ENCODE measurements at regions not wholly inside any gene's neighbourhood (a gene's known extent, or its start where the extent isn't known, plus 50 kb on each side); places are given as distances from the start of the nearest gene placed in this dataset.

DNA sequence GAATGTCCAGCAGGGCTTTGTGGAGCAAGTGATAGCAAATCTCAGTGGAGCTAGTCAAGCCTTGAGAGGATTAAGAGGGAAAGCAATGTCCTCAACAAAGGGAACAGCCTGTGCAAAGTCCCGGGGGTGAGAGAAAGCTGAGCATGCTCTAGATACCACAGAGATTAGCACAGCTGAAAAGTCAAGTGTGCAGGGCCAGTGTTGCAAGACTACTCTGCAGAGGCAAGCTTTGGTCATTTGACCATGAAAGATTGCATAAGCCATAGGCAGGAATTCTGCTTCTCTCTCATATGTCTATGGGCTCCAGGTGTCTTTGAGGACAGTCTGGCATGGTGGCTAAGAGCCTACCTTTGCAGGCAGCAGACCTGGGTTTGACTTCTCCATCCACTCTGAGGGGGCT, 181.0 kb upstream of the JUN start:
- Histone ChIP-seq H2BK120ac (ENCODE audit: insufficient read depth, low read length, poor library complexity) (no peak overlapping the region), H3K18ac (ENCODE audit: low read length) (no peak overlapping the region), H3K27me3 (ENCODE audit: insufficient read depth, low read length) (no peaks in the 10 kb centered on the region), H2BK12ac (ENCODE audit: low read length) (no peak overlapping the region), H3K9me3 (ENCODE audit: insufficient read depth, low read depth, low read length) (no peaks in the 10 kb centered on the region), H3K27ac (ENCODE audit: low read depth, low read length) (no peak overlapping the region), H3K4me3 (ENCODE audit: low read depth, low read length) (no peak overlapping the region), H2AK5ac (ENCODE audit: low read length) (no peak overlapping the region), H3K4me2 (ENCODE audit: low read length) (no peak overlapping the region), H3K9ac (ENCODE audit: low read length) (no peak overlapping the region), H3K79me2 (ENCODE audit: control insufficient read depth, insufficient read depth, low read length, poor library complexity) (no peaks in the 10 kb centered on the region), H3K4ac (ENCODE audit: low read depth, low read length) (no peak overlapping the region), H3K14ac (ENCODE audit: low read length) (no peak overlapping the region), H4K91ac (ENCODE audit: low read depth, low read length) (no peak overlapping the region), H4K12ac (ENCODE audit: low read depth, low read length) (no peak overlapping the region), H3K79me1 (ENCODE audit: low read length) (no peaks in the 10 kb centered on the region), H2BK5ac (ENCODE audit: low read depth, low read length, poor library complexity) (no peak overlapping the region), H2AFZ (ENCODE audit: insufficient read depth, low read length, poor library complexity) (no peak overlapping the region), H4K8ac (ENCODE audit: low read depth, low read length) (no peak overlapping the region), H3K36me3 (ENCODE audit: control insufficient read depth in 1 of 2, insufficient read depth in 2 of 2, low read length in 2 of 2) (no peaks in the 10 kb centered on the region), H3K4me1 (ENCODE audit: control insufficient read depth in 1 of 2, insufficient read depth in 2 of 2, low read length in 2 of 2) (peaks cover 0 to 4% of the 10 kb centered on the region in 2 experiments), H3K23ac (ENCODE audit: low read length) (no peak overlapping the region)
- WGBS (ENCODE audit: extremely low coverage, insufficient coverage, insufficient read length) = no CpG with 5 or more reads among the region's 1 CpG
- DNase-seq = peak; percentile 80 to 90

- Histone ChIP-seq H3K9me3 (ENCODE audit: insufficient read depth, low read depth, low read length) (no peaks in the 10 kb centered on the region), H2BK12ac (ENCODE audit: low read length) (no peak overlapping the region), H4K8ac (ENCODE audit: low read depth, low read length) (no peak overlapping the region), H3K4me2 (ENCODE audit: low read length) (no peak overlapping the region), H2BK5ac (ENCODE audit: low read depth, low read length, poor library complexity) (no peak overlapping the region), H3K14ac (ENCODE audit: low read length) (no peak overlapping the region), H3K4me1 (ENCODE audit: control insufficient read depth in 1 of 2, insufficient read depth in 2 of 2, low read length in 2 of 2) (peaks cover 0 to 4% of the 10 kb centered on the region in 2 experiments), H3K36me3 (ENCODE audit: control insufficient read depth in 1 of 2, insufficient read depth in 2 of 2, low read length in 2 of 2) (no peaks in the 10 kb centered on the region), H4K12ac (ENCODE audit: low read depth, low read length) (no peak overlapping the region), H3K23ac (ENCODE audit: low read length) (no peak overlapping the region), H2BK120ac (ENCODE audit: insufficient read depth, low read length, poor library complexity) (no peak overlapping the region), H2AFZ (ENCODE audit: insufficient read depth, low read length, poor library complexity) (no peak overlapping the region), H2AK5ac (ENCODE audit: low read length) (no peak overlapping the region), H3K79me2 (ENCODE audit: control insufficient read depth, insufficient read depth, low read length, poor library complexity) (no peaks in the 10 kb centered on the region), H3K4ac (ENCODE audit: low read depth, low read length) (no peak overlapping the region), H3K18ac (ENCODE audit: low read length) (no peak overlapping the region), H3K9ac (ENCODE audit: low read length) (no peak overlapping the region), H3K79me1 (ENCODE audit: low read length) (no peaks in the 10 kb centered on the region), H4K91ac (ENCODE audit: low read depth, low read length) (no peak overlapping the region), H3K27me3 (ENCODE audit: insufficient read depth, low read length) (no peaks in the 10 kb centered on the region), H3K4me3 (ENCODE audit: low read depth, low read length) (no peak overlapping the region), H3K27ac (ENCODE audit: low read depth, low read length) (no peak overlapping the region)
- DNase-seq = no peak
- no CpG with 5 or more reads among the region's 6 CpGs for WGBS (ENCODE audit: extremely low coverage, insufficient coverage, insufficient read length)
Observed at GRCh38 chr1:58966103-58966916, 182.5 kb upstream of the JUN start.

DNA sequence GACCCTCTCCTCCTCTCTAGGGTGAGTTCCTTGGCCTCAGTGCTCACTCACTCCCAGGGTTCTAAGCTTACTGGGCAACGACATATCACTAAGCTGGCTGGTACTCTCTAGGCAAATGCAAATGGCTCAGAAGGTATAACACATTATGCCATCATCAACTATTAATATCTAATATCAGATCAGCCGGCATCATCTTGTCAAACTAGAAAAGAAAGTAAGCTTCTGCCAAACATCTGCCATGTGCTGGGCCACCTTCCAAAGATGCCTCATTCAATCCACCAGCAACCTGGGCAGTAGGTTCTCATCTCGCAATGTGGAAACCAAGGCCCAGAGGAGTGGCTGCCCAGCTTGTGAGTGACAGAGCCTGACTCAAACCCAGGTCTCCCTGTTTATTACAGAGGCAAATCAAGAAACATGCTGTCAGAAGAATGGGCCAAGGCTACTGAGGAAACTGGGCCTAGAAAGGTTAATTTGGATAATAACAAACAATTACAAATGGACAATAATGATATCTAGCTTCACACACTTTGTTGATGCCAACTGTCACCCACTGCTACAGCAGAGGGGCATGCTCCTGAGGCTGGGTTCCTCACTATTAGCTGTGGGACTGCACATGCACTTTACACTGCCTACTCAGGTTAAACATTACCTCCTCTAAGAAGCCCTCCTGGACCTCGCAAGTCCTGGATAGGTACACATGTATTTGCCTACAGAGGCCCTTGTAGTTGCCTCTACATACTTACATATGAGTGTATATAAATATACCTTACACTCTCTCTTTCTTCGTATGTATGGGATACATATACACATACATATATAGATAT, 183.3 kb upstream of the JUN start:
- no peak for DNase-seq
- Histone ChIP-seq H3K4me1 (ENCODE audit: control insufficient read depth in 1 of 2, insufficient read depth in 2 of 2, low read length in 2 of 2) (peaks cover 0 to 4% of the 10 kb centered on the region in 2 experiments), H3K79me1 (ENCODE audit: low read length) (no peaks in the 10 kb centered on the region), H3K9me3 (ENCODE audit: insufficient read depth, low read depth, low read length) (no peaks in the 10 kb centered on the region), H2BK12ac (ENCODE audit: low read length) (no peak overlapping the region), H3K27ac (ENCODE audit: low read depth, low read length) (no peak overlapping the region), H3K4me2 (ENCODE audit: low read length) (no peak overlapping the region), H2BK5ac (ENCODE audit: low read depth, low read length, poor library complexity) (no peak overlapping the region), H3K9ac (ENCODE audit: low read length) (no peak overlapping the region), H3K4ac (ENCODE audit: low read depth, low read length) (no peak overlapping the region), H2AK5ac (ENCODE audit: low read length) (no peak overlapping the region), H4K91ac (ENCODE audit: low read depth, low read length) (no peak overlapping the region), H3K27me3 (ENCODE audit: insufficient read depth, low read length) (no peaks in the 10 kb centered on the region), H2BK120ac (ENCODE audit: insufficient read depth, low read length, poor library complexity) (no peak overlapping the region), H4K8ac (ENCODE audit: low read depth, low read length) (no peak overlapping the region), H3K23ac (ENCODE audit: low read length) (no peak overlapping the region), H3K14ac (ENCODE audit: low read length) (no peak overlapping the region), H3K79me2 (ENCODE audit: control insufficient read depth, insufficient read depth, low read length, poor library complexity) (no peaks in the 10 kb centered on the region), H3K4me3 (ENCODE audit: low read depth, low read length) (no peak overlapping the region), H2AFZ (ENCODE audit: insufficient read depth, low read length, poor library complexity) (no peak overlapping the region), H4K12ac (ENCODE audit: low read depth, low read length) (no peak overlapping the region), H3K36me3 (ENCODE audit: control insufficient read depth in 1 of 2, insufficient read depth in 2 of 2, low read length in 2 of 2) (no peaks in the 10 kb centered on the region), H3K18ac (ENCODE audit: low read length) (no peak overlapping the region)
- WGBS (ENCODE audit: extremely low coverage, insufficient coverage, insufficient read length) = no CpG with 5 or more reads among the region's 5 CpGs

DNA sequence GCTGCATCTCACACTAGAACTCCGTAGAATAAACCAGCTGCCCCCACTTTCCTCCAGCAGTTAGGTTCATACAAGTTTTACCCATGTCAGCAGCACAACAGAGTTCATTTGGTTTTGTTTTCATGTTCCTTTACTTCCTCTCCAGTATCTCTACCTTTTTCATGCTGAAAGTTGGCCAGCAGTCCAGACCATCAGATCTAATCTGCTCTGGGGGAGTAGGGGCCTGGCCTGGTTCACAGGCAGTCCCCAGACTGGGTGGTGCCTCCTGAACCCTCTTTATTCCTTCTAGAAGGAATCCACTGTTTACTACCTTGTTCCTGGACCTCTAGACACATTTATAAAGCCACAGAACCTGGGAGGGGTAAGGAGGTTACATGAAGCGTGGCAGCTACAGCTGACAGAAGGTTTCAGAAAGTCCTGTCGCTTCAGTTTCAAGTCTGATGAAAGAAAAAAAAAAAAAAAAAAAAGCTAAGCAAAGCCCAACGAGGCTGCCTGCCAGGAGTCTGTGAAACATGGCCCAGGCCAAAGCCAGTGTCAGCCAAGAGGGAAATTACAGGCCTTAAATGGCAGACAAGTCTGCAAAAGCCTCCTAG, 184.6 kb upstream of the JUN start:
- Histone ChIP-seq H3K4ac (ENCODE audit: low read depth, low read length) (no peak overlapping the region), H3K9me3 (ENCODE audit: insufficient read depth, low read depth, low read length) (no peaks in the 10 kb centered on the region), H3K4me3 (ENCODE audit: low read depth, low read length) (no peak overlapping the region), H3K18ac (ENCODE audit: low read length) (no peak overlapping the region), H3K36me3 (ENCODE audit: control insufficient read depth in 1 of 2, insufficient read depth in 2 of 2, low read length in 2 of 2) (no peaks in the 10 kb centered on the region), H4K91ac (ENCODE audit: low read depth, low read length) (peak overlapping the region; percentile 19), H4K8ac (ENCODE audit: low read depth, low read length) (no peak overlapping the region), H2BK5ac (ENCODE audit: low read depth, low read length, poor library complexity) (peak overlapping the region; percentile 6), H3K9ac (ENCODE audit: low read length) (no peak overlapping the region), H2BK12ac (ENCODE audit: low read length) (no peak overlapping the region), H3K27me3 (ENCODE audit: insufficient read depth, low read length) (no peaks in the 10 kb centered on the region), H3K4me1 (ENCODE audit: control insufficient read depth in 1 of 2, insufficient read depth in 2 of 2, low read length in 2 of 2) (peaks cover 0 to 4% of the 10 kb centered on the region in 2 experiments), H3K79me2 (ENCODE audit: control insufficient read depth, insufficient read depth, low read length, poor library complexity) (no peaks in the 10 kb centered on the region), H2BK120ac (ENCODE audit: insufficient read depth, low read length, poor library complexity) (no peak overlapping the region), H2AK5ac (ENCODE audit: low read length) (no peak overlapping the region), H3K79me1 (ENCODE audit: low read length) (no peaks in the 10 kb centered on the region), H3K23ac (ENCODE audit: low read length) (no peak overlapping the region), H2AFZ (ENCODE audit: insufficient read depth, low read length, poor library complexity) (peak overlapping the region; percentile 35), H3K4me2 (ENCODE audit: low read length) (no peak overlapping the region), H3K27ac (ENCODE audit: low read depth, low read length) (peak overlapping the region; percentile 42), H3K14ac (ENCODE audit: low read length) (no peak overlapping the region), H4K12ac (ENCODE audit: low read depth, low read length) (no peak overlapping the region)
- no CpG with 5 or more reads among the region's 4 CpGs for WGBS (ENCODE audit: extremely low coverage, insufficient coverage, insufficient read length)
- no peak for DNase-seq

Data from trophoblast cell (in vitro differentiated cells and primary cell).